ENCODE measurements at regions not wholly inside any gene's neighbourhood (a gene's known extent, or its start where the extent isn't known, plus 50 kb on each side); places are given as distances from the start of the nearest gene placed in this dataset.

- TF ChIP-seq, protein P1, sequence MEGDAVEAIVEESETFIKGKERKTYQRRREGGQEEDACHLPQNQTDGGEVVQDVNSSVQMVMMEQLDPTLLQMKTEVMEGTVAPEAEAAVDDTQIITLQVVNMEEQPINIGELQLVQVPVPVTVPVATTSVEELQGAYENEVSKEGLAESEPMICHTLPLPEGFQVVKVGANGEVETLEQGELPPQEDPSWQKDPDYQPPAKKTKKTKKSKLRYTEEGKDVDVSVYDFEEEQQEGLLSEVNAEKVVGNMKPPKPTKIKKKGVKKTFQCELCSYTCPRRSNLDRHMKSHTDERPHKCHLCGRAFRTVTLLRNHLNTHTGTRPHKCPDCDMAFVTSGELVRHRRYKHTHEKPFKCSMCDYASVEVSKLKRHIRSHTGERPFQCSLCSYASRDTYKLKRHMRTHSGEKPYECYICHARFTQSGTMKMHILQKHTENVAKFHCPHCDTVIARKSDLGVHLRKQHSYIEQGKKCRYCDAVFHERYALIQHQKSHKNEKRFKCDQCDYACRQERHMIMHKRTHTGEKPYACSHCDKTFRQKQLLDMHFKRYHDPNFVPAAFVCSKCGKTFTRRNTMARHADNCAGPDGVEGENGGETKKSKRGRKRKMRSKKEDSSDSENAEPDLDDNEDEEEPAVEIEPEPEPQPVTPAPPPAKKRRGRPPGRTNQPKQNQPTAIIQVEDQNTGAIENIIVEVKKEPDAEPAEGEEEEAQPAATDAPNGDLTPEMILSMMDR (IDR thresholded peaks at IDR 0.05 in 4 of 5, conservative IDR thresholded peaks at IDR 0.05 in 1 of 5) = no peak
- no peak for TF ChIP-seq POLR2A (IDR thresholded peaks at IDR 0.05)
Measured at GRCh38 chr5:124622851-124623250, 123.6 kb downstream of the ZNF608 start.

All from gastrocnemius medialis (tissue), 4 donors.